NCI-H345 treated with DMSO at 0.1 percent for 48 hours (cell line): ENCODE measurements at regions not wholly inside any gene's neighbourhood (a gene's known extent, or its start where the extent isn't known, plus 50 kb on each side); places are given as distances from the start of the nearest gene placed in this dataset.

ENCODE experiments used
- DNase-seq: peaks from one replicate; lab custom pipeline; 2025; ENCODE audit not compliant: unreplicated experiment; lab: John Stamatoyannopoulos, UW

DNA sequence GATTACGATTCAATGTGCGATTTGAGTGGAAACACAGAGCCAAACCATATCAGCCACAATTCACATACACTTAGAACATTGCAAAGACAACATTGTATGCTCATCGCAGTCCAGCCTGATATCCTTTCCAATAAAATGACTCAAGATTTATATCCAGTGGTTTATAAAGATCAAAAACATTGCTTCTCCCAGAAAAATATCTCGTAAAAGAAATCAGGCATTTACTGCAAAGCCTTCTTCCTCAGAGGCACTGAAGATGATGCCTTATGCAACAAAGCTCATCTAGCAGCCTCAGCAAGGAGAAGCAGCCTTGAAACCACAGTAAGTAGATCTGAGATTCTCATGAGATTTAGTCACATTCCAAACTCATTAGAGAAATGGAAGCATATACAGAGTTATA lies 523.8 kb downstream of the ELAVL2 start:
- no peak for DNase-seq

DNA sequence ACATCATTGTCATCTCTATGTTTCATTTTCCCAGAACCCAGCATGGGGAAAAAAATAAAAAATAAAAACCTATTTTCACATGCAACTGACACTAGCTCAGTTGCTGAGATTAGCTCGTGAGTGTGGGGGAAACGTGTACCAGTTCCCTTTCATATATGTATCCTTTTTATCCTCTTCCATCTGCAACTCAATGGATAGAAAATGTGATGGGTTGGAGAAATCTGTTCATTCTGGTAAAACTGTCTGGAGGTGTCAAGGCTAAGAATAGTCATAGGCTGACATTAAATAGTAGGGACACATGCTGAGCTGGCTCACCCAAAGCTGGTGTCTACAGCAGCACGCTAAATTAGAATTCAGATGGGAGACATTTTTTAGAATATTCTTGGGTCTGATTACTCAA lies 519.3 kb downstream of the ELAVL2 start:
- no peak for DNase-seq

DNA sequence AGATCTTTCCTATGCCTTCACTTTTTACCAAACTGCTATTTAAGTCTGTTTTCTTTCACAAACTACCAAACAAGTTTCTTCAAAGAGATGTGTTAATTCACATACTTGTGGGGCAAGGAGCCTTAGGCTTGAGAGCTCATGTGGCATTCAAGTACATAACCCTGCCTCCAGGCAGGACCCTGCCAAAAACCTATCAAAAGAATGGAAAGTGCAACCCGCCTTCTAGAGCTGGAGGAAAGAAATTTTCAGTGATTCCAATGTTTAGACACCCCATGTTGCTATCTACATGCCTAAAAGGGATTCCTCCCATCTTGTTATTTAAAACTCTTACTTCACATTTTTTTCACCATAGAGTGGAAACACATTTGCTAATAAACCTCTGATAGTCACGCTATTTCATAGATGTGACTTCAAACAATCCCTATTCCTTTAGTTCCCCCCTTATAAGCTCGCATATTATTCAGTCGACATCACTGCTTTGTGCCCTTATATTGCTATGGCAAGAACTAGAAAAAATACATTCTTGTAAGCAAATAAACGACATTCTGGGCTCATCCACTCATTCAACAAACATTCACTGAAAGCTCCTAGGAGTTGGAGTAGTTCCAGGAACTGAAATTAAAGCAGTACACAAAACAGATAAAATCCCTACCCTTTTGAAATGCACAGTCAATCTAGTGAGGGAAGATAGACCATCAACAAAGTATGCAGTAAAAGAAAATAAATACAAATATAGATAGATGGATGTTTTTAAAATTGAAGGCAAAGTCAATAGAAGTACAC lies 518.1 kb downstream of the ELAVL2 start:
- no peak for DNase-seq

DNA sequence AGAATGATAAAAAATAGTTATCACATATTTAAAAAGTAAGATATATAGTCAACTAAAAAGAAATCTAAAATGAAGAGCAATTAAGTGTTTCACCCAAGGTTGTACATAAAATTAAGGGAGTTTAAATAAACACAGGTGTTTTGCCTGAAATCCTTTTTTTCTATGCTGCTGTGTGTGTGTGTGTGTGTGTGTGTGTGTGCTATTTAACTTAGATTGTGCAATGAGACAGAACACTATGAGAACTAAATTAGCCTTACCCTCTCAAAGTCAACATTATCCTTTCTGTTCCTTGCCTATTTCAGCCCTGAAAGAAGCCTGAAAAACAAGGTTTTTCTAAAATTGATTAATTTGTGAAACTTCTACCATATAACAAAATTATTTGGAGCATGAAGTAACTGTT lies 516.2 kb downstream of the ELAVL2 start:
- no peak for DNase-seq

DNA sequence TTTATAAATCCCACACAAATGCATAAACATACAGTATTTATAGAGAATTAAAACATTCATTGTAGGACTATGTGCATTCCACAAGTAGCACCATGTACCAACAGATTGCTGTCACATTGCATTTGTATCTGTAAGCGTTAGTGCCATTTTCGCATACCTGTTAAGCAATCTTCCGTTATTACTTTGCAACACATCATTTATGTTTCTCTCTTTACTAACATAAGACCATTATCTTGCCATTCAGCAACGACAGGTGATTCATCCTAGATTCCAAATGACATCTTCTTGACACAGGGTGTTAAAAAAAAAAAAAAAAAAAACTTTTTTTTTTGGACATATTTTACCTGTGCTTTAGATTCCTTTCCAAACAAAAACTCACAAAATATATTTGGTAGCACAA lies 511.8 kb downstream of the ELAVL2 start:
- DNase-seq, result no peak

DNA sequence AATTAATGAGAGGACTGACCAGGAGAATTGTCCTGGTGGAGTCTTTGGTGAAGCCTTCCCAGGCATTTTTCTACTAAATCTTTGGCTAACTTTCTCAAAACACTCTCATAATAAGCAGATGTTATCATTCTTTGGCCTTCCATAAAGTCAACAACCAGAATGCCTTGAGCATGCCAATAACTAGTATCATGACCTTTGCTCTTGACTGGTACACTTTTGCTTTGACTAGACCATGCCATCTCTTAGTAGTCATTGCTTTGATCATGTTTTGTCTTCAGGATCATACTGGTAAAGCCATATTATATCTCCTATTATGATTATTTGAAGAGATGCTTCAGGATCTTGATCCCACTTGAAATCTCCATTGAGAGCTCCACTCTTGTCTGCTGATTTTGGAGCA lies 506.9 kb downstream of the ELAVL2 start:
- no peak for DNase-seq

DNA sequence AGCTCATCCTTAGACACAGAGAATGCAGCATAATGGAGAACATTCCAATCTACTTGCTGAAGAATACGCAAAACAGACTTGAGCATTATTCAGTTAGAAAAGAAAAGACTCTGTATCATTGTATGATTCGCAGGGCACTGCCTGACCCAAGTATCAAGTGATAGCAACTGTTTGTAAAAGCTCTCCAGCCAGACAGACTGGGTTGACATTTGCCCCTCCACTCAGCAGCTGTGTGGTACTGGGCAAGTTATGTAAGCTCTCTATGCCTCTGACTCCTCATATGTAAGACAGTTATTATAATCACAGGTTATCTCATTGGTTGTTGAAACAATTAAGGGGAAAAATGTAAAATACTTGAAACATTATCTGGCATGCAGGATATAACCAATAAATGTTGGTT lies 505.0 kb downstream of the ELAVL2 start:
- DNase-seq, result no peak

DNA sequence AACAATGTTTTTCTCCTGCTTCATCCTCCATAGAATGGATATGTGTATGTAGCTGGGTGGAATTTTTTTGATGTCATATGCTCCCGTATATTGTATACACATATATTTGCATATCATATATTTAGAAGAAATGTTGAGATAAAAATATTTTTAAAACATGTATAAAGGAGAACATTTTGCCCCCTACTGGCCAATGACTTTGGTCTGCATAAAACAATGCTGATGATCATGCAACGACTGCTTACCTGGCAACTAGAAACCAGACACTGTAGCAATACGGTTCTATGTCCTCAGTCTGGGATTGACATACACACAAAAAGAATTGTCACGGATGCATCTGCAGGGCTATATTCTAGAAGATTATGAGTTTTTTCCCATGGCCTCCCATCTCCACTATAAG lies 503.6 kb downstream of the ELAVL2 start:
- DNase-seq, result no peak

DNA sequence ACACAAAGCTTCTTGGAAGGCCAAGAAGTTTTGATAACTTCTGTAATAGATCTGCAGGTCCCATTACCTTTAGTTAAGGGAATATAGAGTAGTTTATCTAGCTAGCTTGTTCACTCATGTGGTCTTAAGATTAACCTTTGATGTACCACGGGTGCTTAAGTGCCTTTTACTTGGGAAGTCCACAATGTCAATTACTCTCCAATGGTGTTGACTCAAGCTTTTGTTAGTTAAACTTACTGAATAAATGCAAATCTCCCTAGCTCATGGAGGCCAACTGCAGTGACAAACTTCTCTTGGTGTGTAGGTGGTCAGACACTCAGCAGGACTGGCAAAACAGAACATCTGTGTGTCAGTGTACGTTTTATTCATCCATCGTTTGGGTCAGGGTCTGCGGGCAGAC lies 501.5 kb downstream of the ELAVL2 start:
- DNase-seq, result no peak

DNA sequence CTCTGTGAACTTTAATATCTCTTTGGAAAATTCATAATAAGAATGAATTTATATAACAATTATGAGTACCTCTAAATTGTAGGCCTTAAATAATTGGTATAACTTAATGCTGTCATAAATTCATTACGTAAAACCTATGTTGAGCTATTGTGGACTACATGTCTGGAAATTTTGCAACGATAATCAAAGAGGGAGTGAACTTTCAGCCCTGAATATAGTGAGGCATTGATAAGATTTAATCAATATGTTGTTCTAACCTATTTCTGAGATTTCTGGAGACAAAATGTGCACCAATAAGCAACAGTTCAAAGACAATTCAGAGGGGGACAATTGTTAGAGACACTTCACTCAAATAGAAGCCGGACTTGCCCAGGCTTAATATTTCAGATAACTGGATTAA lies 499.4 kb downstream of the ELAVL2 start:
- DNase-seq, result no peak

DNA sequence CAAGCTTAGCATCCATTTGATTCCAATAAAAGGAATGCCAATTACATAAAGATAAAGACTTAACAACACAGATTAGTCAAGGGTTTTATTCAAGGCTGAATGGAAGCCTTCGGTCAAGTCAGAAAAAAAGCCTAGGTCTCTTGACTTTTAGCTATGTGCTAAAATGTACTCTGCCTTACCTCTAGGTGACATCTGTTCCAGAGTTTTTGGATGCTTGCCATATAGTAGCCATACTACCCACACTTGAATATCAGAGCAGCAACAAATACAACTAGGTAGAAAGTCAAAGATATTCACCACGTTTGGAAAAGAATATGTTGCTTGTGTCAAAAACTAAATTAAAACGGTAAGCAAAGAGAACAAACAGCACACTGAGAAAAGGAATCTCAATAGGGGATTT lies 484.7 kb downstream of the ELAVL2 start:
- DNase-seq, result no peak

DNA sequence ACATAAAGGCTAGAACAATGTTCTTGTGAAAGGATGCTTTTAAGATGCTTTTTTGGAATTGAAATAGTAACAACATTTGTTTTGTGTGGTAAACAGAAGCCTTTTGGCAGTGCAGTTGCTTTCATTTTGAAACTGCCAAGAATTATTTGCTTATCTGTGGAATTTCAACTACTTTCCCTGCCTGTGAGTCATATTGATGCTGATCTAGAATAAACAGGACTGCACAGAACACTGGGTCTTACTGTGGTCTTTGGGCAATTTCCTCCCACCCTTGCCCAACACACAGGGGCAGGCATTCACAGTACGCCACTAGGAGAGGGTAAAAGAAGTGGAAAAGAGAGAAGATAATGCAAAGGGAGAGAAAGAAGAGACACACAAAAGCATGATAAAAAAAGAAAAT lies 483.7 kb downstream of the ELAVL2 start:
- DNase-seq, result no peak

DNA sequence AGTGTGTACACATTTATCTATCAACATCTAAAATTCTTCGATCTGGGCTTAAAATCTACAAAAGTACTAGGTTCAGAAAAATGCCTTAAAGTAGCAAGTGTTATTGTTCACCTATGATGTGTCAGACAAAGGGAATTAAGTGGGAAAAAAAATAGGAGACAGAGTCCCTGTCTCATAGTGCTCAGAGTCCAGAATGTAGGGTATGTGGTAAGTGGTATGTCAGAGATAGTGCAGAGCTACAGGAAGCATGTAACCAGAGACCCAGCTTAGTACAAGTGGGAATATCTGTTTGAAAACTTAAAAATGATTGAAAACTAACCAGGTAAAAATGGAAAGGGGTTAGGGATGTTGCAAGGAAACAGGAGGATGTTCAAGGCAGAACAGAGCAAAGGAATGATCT lies 482.8 kb downstream of the ELAVL2 start:
- DNase-seq, result no peak

DNA sequence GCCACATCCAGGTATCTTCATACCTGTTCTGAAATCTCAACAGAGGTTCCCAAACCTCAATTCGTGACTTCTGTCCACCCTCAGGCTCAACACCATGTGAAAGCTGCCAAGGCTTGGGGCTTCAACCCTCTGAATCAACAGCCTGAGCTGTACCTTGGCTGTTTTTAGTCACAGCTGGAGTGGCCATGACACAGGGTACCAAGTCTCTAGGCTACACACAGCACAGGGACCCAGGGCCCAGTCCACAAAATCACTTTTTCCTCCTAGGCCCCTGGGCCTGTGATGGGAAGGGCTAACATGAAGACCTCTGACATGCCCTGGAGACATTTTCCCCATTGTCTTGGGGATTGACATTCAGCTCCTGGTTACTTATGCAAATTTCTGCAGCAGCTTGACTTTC lies 464.9 kb downstream of the ELAVL2 start:
- no peak for DNase-seq

DNA sequence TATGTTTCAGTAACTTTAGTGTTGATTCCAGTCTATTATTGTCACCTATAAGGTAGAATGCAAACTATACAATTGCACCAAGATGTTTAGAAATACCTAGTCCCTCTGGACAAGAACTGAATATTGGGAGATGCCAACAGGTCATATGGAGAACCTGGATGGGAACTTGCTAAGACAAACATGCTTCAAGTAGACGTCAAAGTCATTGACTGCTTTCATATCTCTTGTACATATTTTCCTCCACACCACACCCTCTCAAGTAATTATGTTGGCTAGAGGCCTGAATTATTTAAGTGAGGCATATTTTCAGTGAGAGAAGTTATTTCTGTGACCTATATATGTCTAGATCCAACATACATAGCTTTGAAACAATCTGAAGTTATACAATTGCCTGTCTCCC lies 453.3 kb downstream of the ELAVL2 start:
- DNase-seq, result no peak

DNA sequence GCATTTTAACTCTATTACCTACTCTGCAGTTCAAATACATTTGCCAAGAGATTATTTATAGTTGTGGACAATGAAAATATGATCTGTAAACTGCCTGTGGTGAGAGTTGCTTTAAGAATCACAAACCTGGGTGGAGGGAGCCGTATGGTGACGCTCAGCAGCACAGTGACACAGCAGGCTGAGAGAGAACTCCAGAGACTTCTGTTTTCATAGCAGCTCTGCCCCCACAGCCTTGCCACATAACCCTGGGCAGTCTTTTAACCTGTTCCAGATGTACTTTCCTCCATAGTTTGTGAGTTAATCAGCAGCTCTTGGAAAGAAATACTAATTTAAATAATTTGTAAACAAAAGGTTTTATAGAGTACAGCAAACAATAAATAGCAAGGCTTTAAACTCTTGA lies 450.5 kb downstream of the ELAVL2 start:
- DNase-seq, result no peak

DNA sequence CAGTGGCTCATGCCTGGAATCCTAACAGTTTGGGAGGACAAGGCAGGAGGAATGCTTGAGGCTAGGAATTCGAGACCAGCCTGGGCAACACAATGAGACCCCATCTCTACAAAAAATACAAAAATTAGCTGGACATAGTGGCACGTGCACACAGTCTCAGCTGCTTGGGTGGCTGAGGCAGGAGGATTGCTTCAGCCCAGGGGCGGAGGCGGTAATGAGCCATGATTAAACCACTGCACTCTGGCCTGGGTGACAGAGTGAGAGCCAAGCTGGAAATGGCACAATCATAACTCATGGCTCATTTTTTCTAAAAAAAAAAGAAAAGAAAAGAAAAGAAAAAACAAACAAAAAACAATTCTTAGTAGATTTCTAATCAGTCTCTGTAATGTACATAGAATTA lies 446.2 kb downstream of the ELAVL2 start:
- no peak for DNase-seq

DNA sequence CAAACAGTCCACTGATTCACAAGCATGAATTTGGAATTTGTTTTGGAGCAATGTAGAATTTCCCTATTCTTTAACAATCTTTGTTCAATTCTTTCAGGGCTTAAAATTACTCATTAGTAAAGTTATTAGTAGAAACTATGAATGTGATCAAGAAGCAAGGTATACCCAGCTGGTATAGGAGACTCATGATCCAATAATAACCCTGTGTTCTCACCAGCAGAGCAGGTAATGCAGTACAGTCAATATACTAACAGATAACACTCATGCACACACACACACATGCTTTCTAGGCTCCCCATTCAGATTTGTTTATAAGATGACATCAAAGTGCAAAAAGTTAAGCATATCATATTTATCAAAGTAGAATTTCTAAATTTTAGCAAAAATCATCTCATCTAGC lies 445.2 kb downstream of the ELAVL2 start:
- no peak for DNase-seq

DNA sequence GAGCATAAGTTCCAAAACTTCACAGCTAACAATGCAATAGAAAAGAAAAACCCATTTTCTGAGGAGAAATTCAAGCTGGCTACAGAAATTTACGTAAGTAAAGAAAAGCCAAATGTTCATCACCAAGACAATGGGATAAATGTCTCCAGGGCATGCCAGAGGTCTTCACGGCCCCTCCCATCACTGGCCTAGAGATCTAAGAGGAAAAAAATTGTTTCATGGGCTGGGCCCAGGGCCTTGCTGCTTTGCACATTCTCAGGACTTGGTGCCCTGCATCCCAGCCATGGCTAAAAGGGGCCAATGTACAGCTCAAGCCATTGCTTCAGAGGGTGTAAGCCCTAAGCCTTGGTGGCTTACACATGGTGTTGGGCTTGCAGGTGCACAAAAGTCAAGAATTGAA lies 443.6 kb downstream of the ELAVL2 start:
- DNase-seq, result no peak

DNA sequence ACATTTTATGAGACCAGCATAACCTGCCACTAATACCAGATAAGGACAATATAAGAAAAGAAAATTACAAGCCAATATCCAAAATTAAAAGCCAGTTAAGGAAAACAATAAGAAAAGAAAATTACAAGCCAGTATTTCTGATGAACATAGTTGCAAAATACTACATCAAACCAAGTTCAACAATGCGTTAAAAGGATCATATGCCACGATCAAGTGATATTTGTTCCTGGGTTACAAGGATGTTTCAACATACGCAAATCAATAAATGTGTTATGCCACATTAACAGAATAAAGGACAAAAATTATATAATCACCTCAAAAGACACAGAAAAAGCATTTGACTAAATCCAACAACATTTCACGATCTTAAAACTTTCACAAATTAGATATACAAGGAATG lies 431.9 kb downstream of the ELAVL2 start:
- no peak for DNase-seq

DNA sequence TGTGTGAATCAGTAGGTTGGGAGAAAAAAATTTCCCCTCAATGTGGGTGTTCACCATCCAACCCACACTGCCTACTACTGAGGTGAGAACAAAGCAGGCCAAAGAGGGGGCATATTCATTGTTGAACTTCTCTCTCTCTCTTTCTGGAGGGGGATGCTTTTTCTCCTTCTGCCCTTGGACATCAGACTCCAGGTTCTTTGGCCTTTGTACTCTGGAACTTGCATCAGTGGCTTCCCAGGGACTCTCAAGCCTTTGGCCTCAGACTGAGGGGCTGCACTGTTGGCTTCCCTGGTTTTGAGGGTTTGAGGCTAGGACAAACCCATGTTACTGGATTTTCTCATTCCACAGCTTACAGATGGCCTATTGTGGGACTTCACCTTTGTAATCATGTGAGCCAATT lies 417.2 kb downstream of the ELAVL2 start:
- DNase-seq, result no peak

DNA sequence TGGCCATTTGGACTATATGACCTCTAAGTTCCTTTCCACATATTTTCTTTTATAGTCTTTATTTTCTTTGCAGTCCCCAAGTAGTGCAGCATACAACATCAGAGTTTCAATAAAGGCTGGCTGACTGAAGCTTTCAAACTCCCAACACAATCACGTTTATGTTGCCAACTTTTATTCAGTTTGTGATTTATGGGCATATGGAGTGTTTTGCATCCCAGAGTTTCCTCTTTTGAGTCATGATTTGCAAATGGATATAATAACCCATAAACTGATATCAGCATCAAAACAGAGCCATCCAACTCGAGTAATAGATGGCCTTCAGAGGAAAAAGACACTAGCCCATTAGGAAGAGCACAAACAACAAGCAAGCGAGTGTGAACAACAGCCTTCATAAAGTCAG lies 414.0 kb downstream of the ELAVL2 start:
- no peak for DNase-seq

DNA sequence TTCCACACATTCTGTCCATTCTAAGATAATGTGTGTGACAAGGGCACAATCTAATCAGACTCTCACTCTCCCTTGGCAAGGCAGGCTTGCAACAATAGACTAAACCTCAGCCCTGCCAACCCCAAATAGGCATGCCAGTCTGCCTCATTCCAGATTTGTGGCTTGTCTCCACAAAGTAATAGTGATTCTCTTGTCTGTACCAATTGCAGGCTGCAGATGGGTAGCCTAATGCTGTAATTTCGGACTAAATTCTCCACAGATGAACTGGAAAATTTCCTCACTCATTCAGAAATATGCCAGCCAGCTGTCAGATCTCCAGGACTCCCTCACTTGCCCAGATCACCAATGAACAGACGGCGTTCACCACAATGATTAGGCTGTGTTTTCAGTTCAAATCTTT lies 413.6 kb downstream of the ELAVL2 start:
- DNase-seq, result no peak

DNA sequence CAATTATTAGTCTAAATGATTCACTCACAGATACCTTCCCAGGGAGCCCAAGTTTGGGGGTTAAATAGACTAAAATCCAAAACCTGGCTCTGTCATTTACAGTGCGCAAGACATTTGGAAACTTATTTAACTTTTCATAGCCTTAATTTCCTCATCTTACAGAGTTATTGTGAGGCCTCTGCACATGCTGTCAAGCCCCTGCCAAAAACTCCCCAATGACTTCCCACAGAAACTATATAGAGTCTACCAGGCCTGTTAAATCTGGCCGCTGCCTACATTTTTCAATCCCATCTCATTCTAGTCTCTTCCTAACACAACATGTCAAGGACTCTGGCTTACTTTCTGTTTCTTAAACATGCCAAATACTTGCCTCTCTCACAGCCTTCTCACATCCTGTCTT lies 412.5 kb downstream of the ELAVL2 start:
- DNase-seq, result no peak
